HepG2 (cell line): ENCODE measurements at regions not wholly inside any gene's neighbourhood (a gene's known extent, or its start where the extent isn't known, plus 50 kb on each side); places are given as distances from the start of the nearest gene placed in this dataset.

Experiments
- ARNT ChIP-seq: fragments of 450-650 bp; IDR thresholded peaks from 2 replicates; pipeline ENCODE4 v1.6.1; 2017
- CBX1 ChIP-seq: IDR thresholded peaks from one replicate; pipeline ENCODE4 v1.6.1; 2016; ENCODE audit warnings: antibody characterized with exemption, low read depth
- IRF2 ChIP-seq: IDR thresholded peaks from 2 replicates; pipeline ENCODE4 v1.6.1; 2018; ENCODE audit warnings: missing genetic modification reagents, missing compliant biosample characterization
- POLR2AphosphoS5 ChIP-seq: IDR thresholded peaks from 2 replicates; pipeline ENCODE4 v1.6.1; 2012; ENCODE audit warnings: low read depth, low read length
- YY1 ChIP-seq: IDR thresholded peaks from 2 replicates; pipeline ENCODE4 v1.6.1; 2011; ENCODE audit warnings: low read length, low read depth, moderate library complexity, mild to moderate bottlenecking; ENCODE audit not compliant: insufficient read depth, insufficient replicate concordance
- TF ChIP-seq, protein P1 (sequence below): sonication (generic); formaldehyde crosslinking; IDR thresholded peaks from 2 replicates; pipeline ENCODE4 v1.5.0; 2020; ENCODE audit warnings: mild to moderate bottlenecking, missing genetic modification reagents, moderate library complexity

DNA sequence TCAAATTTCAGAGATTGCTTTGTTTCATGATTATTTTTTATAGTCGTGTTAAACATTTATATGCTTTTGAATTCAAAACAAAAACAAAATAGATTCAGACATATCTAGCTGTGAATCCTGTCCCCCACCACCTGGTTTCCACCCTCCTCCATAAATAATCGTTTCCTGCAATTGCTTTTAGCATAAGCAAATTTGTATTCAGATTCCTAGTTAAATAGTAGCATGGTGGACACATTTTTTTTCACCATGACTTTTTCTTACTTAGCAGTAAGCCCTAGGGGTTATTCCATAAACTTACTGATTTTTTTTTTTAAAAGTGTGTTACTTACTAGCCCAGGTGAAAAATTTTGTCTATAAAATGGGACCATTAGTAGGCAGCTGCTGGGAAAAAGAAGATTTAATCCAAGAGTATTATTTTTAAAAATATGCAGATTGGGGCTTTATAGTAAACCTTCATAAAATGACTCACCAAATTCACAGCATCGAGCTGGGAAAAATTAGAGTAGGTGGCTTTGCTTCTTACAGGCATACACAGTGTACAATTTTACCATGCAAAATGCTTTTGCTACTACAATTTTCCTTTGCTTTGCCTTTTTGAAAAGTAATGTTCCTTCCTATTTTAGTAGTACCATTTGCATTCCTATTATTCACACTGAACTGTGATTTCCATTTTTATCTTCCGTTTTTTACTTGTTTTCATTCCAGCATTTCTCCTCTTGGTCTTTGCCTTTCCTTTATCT is 117.8 kb downstream of the BTG1 start:
- TF ChIP-seq YY1 (no peak), ARNT (no peak), POLR2AphosphoS5 (no peak), CBX1 (no peak), IRF2 (CRISPR knock-in tag) (no peak)
- TF ChIP-seq, protein P1, sequence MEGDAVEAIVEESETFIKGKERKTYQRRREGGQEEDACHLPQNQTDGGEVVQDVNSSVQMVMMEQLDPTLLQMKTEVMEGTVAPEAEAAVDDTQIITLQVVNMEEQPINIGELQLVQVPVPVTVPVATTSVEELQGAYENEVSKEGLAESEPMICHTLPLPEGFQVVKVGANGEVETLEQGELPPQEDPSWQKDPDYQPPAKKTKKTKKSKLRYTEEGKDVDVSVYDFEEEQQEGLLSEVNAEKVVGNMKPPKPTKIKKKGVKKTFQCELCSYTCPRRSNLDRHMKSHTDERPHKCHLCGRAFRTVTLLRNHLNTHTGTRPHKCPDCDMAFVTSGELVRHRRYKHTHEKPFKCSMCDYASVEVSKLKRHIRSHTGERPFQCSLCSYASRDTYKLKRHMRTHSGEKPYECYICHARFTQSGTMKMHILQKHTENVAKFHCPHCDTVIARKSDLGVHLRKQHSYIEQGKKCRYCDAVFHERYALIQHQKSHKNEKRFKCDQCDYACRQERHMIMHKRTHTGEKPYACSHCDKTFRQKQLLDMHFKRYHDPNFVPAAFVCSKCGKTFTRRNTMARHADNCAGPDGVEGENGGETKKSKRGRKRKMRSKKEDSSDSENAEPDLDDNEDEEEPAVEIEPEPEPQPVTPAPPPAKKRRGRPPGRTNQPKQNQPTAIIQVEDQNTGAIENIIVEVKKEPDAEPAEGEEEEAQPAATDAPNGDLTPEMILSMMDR (CRISPR knock-in tag) = no peak
